SK-N-MC (cell line): ENCODE measurements at regions not wholly inside any gene's neighbourhood (a gene's known extent, or its start where the extent isn't known, plus 50 kb on each side); places are given as distances from the start of the nearest gene placed in this dataset.

Source experiments
- EZH2 ChIP-seq: fragments of 200-600 bp; sonication (generic); IDR thresholded peaks from one replicate; pipeline ENCODE4 v1.6.1; 2017; ENCODE audit warnings: antibody characterized with exemption
- POLR2AphosphoS5 ChIP-seq: IDR thresholded peaks from 2 replicates; pipeline ENCODE4 v1.6.1; 2012; ENCODE audit warnings: mild to moderate bottlenecking, low read depth, low read length, borderline replicate concordance

GRCh38 chr16:61576476-61576875, 459.8 kb downstream of the CDH8 start:
- no peak for TF ChIP-seq POLR2AphosphoS5
- no peak for TF ChIP-seq EZH2
